ENCODE measurements at regions not wholly inside any gene's neighbourhood (a gene's known extent, or its start where the extent isn't known, plus 50 kb on each side); places are given as distances from the start of the nearest gene placed in this dataset.
"Not testable (repeated sequence)": the region's sequence is repeated elsewhere in the genome, so short reads cannot be mapped to it uniquely, and the experiment has no call there.

DNA sequence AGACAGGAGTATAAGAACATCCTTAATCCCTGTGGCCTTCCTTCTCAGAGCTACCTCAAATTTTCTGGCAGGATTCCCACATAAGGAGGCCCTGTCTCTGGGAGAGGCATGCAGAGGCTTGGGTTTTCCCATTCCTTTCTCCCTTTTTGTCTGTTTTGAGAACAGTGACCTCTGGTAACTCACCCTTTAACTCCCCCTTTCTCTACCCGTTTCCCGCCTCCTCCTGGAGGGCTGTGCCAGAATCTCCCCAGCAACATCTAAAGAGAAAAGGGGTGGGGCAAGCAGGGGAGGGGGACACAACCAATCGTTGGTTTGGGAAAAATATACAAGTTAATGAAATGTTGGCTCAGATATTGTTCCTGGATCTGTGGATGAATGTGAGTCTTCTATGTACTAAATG is 303.7 kb upstream of the IRS4 start:
- H4K20me1 ChIP-seq (ENCODE audit: insufficient read depth, low read length): no peaks in the 10 kb centered on the region
- no peaks in the 10 kb centered on the region for H3K79me2 ChIP-seq (ENCODE audit: insufficient read depth, low read length)
- no peaks in the 10 kb centered on the region for H3K36me3 ChIP-seq (ENCODE audit: insufficient read depth, low read length)
- ATAC-seq (ENCODE audit: insufficient read depth, low read depth) (no peak), DNase-seq (no peak)
- no peak overlapping the region for H2AFZ ChIP-seq (ENCODE audit: low read depth, low read length)
- no peaks in the 10 kb centered on the region for H3K27me3 ChIP-seq (ENCODE audit: insufficient read depth, low read length, poor library complexity)
- no peak overlapping the region for H3K27ac ChIP-seq (ENCODE audit: low read length)
- H3K4me3 ChIP-seq (ENCODE audit: low read depth in 1 of 2, low read length in 2 of 2): no peak overlapping the region
- no peaks in the 10 kb centered on the region for H3K9me3 ChIP-seq (ENCODE audit: insufficient read depth, low read length, severe bottlenecking)
- TF ChIP-seq EZH2 (IDR thresholded peaks at IDR 0.05; ENCODE audit: borderline replicate concordance, low read depth, low read length, severe bottlenecking): no peak
- TF ChIP-seq, protein P1, sequence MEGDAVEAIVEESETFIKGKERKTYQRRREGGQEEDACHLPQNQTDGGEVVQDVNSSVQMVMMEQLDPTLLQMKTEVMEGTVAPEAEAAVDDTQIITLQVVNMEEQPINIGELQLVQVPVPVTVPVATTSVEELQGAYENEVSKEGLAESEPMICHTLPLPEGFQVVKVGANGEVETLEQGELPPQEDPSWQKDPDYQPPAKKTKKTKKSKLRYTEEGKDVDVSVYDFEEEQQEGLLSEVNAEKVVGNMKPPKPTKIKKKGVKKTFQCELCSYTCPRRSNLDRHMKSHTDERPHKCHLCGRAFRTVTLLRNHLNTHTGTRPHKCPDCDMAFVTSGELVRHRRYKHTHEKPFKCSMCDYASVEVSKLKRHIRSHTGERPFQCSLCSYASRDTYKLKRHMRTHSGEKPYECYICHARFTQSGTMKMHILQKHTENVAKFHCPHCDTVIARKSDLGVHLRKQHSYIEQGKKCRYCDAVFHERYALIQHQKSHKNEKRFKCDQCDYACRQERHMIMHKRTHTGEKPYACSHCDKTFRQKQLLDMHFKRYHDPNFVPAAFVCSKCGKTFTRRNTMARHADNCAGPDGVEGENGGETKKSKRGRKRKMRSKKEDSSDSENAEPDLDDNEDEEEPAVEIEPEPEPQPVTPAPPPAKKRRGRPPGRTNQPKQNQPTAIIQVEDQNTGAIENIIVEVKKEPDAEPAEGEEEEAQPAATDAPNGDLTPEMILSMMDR (IDR thresholded peaks at IDR 0.05; ENCODE audit: borderline replicate concordance, extremely low read depth, low read length, poor library complexity, severe bottlenecking): no peak
- no peak overlapping the region for H3K4me2 ChIP-seq (ENCODE audit: insufficient read depth, low read length)
- H3K4me1 ChIP-seq (ENCODE audit: insufficient read depth, low read length): no peaks in the 10 kb centered on the region
- H3K9ac ChIP-seq (ENCODE audit: low read depth, low read length): no peak overlapping the region

DNA sequence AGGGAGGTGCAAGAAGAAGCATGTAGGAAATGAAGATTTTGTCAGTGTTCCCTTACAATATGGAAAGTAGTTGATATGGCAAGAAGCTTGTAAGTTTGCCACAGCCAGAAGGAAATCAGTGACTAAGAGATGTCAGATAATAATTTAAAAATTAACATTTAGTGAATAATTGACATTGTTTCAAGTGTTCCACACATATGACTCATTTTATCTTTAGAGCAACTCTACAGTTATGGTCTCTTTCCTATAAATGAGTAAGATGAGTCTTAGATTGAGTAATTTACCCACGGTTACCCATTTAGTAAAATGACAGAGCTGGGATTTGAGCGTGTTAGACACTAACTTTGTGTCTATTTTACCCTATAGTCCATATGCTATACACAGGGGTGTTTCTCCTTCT is 300.3 kb upstream of the IRS4 start:
- H3K79me2 ChIP-seq (ENCODE audit: insufficient read depth, low read length): no peaks in the 10 kb centered on the region
- no peaks in the 10 kb centered on the region for H3K27me3 ChIP-seq (ENCODE audit: insufficient read depth, low read length, poor library complexity)
- no peak overlapping the region for H3K4me3 ChIP-seq (ENCODE audit: low read depth in 1 of 2, low read length in 2 of 2)
- H4K20me1 ChIP-seq (ENCODE audit: insufficient read depth, low read length): no peaks in the 10 kb centered on the region
- DNase-seq (no peak), ATAC-seq (ENCODE audit: insufficient read depth, low read depth) (no peak)
- no peak overlapping the region for H3K9ac ChIP-seq (ENCODE audit: low read depth, low read length)
- no peak overlapping the region for H3K27ac ChIP-seq (ENCODE audit: low read length)
- no peaks in the 10 kb centered on the region for H3K4me1 ChIP-seq (ENCODE audit: insufficient read depth, low read length)
- H3K4me2 ChIP-seq (ENCODE audit: insufficient read depth, low read length): no peak overlapping the region
- TF ChIP-seq EZH2 (IDR thresholded peaks at IDR 0.05; ENCODE audit: borderline replicate concordance, low read depth, low read length, severe bottlenecking): no peak
- TF ChIP-seq, protein P1 (IDR thresholded peaks at IDR 0.05; ENCODE audit: borderline replicate concordance, extremely low read depth, low read length, poor library complexity, severe bottlenecking): no peak
- no peaks in the 10 kb centered on the region for H3K9me3 ChIP-seq (ENCODE audit: insufficient read depth, low read length, severe bottlenecking)
- H2AFZ ChIP-seq (ENCODE audit: low read depth, low read length): no peak overlapping the region
- no peaks in the 10 kb centered on the region for H3K36me3 ChIP-seq (ENCODE audit: insufficient read depth, low read length)

DNA sequence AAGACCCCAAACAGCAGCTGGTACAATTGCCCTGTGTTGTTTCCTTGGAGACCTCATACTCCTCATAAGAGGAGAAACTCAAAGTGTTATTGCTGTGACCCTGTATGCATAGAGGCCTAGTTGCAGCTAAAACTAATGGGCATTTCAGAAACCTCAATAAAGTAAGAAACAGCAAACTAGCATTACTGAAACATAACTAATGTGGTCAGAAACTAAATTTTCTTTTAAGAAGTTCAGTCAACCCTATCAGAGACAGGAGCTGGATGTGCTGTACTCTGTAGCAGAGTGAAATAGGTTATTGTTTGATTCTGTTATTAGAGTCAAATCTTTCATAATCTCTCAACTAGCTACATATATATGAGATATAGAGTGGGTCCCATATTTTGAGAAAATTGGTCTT is 257.5 kb upstream of the IRS4 start:
- TF ChIP-seq EZH2 (IDR thresholded peaks at IDR 0.05; ENCODE audit: borderline replicate concordance, low read depth, low read length, severe bottlenecking): no peak
- TF ChIP-seq, protein P1 (IDR thresholded peaks at IDR 0.05; ENCODE audit: borderline replicate concordance, extremely low read depth, low read length, poor library complexity, severe bottlenecking): no peak
- Histone ChIP-seq H3K79me2 (ENCODE audit: insufficient read depth, low read length) (no peaks in the 10 kb centered on the region), H3K4me2 (ENCODE audit: insufficient read depth, low read length) (no peak overlapping the region), H3K27ac (ENCODE audit: low read length) (no peak overlapping the region), H3K9ac (ENCODE audit: low read depth, low read length) (no peak overlapping the region), H2AFZ (ENCODE audit: low read depth, low read length) (no peak overlapping the region), H4K20me1 (ENCODE audit: insufficient read depth, low read length) (no peaks in the 10 kb centered on the region), H3K36me3 (ENCODE audit: insufficient read depth, low read length) (no peaks in the 10 kb centered on the region), H3K27me3 (ENCODE audit: insufficient read depth, low read length, poor library complexity) (no peaks in the 10 kb centered on the region), H3K9me3 (ENCODE audit: insufficient read depth, low read length, severe bottlenecking) (no peaks in the 10 kb centered on the region), H3K4me3 (ENCODE audit: low read depth in 1 of 2, low read length in 2 of 2) (no peak overlapping the region), H3K4me1 (ENCODE audit: insufficient read depth, low read length) (no peaks in the 10 kb centered on the region)
- no peak for ATAC-seq (ENCODE audit: insufficient read depth, low read depth)
- DNase-seq: no peak

DNA sequence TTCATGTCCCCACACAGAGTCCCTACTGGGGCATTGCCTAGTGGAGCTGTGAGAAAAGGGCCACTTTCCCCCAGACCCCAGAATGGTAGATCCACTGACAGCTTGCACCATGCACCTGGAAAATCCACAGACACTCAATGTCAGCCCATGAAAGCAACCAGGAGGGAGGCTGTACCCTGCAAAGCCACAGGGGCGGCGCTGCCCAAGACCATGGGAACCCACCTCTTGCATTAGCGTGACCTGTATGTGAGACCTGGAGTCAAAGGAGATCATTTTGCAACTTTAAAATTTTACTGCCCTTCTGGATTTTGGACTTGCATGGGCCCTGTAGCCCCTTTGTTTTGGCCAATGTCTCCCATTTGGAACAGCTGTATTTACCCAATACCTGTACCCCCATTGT is 236.5 kb upstream of the IRS4 start:
- not testable (repeated sequence) for H2AFZ ChIP-seq (ENCODE audit: low read depth, low read length); H3K27me3 ChIP-seq (ENCODE audit: insufficient read depth, low read length, poor library complexity); H3K9ac ChIP-seq (ENCODE audit: low read depth, low read length); ATAC-seq (ENCODE audit: insufficient read depth, low read depth); H3K4me1 ChIP-seq (ENCODE audit: insufficient read depth, low read length); DNase-seq; H4K20me1 ChIP-seq (ENCODE audit: insufficient read depth, low read length); H3K4me3 ChIP-seq (ENCODE audit: low read depth in 1 of 2, low read length in 2 of 2); H3K36me3 ChIP-seq (ENCODE audit: insufficient read depth, low read length); H3K79me2 ChIP-seq (ENCODE audit: insufficient read depth, low read length); H3K4me2 ChIP-seq (ENCODE audit: insufficient read depth, low read length); H3K9me3 ChIP-seq (ENCODE audit: insufficient read depth, low read length, severe bottlenecking); H3K27ac ChIP-seq (ENCODE audit: low read length)
